AG04450 (cell line): ENCODE measurements at regions not wholly inside any gene's neighbourhood (a gene's known extent, or its start where the extent isn't known, plus 50 kb on each side); places are given as distances from the start of the nearest gene placed in this dataset.

ENCODE experiments used
- CTCF ChIA-PET: fragments of 300-600, 350-600 bp; formaldehyde crosslinking; extraction: SDS; loops from one replicate; lab custom pipeline; 2022; ENCODE audit warnings: antibody characterized with exemption, inconsistent platforms; lab: Charles Lee
- POLR2A ChIA-PET: fragments of 350-600 bp; formaldehyde crosslinking; extraction: SDS; loops from one replicate; lab custom pipeline; 2021; ENCODE audit warnings: antibody characterized with exemption, inconsistent platforms; lab: Yijun Ruan, JAX
- DNase-seq: peaks from one replicate; pipeline ENCODE4 v3.0.0-alpha.2; 2011; ENCODE audit warnings: low read depth, low spot score
- H3K27ac ChIP-seq: one replicate; pipeline ENCODE4 v1.5.1; 2012; ENCODE audit warnings: low read depth, low read length, control low read depth
- H3K27me3 ChIP-seq: one replicate; pipeline ENCODE4 v1.6.0; 2012; ENCODE audit warnings: low read length; ENCODE audit not compliant: control insufficient read depth, insufficient read depth
- H3K4me3 ChIP-seq: 2 replicates; pipeline ENCODE4 v1.5.1; 2011; ENCODE audit warnings: mild to moderate bottlenecking, low read depth, low read length, control low read depth
- H3K9me3 ChIP-seq: 2 replicates; pipeline ENCODE4 v1.5.1; 2012; ENCODE audit warnings: low read length; ENCODE audit not compliant: control insufficient read depth, insufficient read depth
- CTCF ChIP-seq: IDR thresholded peaks from 2 replicates; pipeline ENCODE4 v1.5.1; 2011; ENCODE audit warnings: low read depth, low read length, control low read depth, inconsistent platforms

GRCh38 chr22:27273436-27273835 lies 528.1 kb downstream of the MN1 start:
- Histone ChIP-seq H3K27ac (no peak overlapping the region), H3K9me3 (peaks cover 5% of the 10 kb centered on the region), H3K4me3 (no peak overlapping the region), H3K27me3 (peaks cover 60% of the 10 kb centered on the region)
- CTCF ChIA-PET: no interaction called here
- no peak for DNase-seq
- POLR2A ChIA-PET: no interaction called here
- no peak for TF ChIP-seq CTCF

DNA sequence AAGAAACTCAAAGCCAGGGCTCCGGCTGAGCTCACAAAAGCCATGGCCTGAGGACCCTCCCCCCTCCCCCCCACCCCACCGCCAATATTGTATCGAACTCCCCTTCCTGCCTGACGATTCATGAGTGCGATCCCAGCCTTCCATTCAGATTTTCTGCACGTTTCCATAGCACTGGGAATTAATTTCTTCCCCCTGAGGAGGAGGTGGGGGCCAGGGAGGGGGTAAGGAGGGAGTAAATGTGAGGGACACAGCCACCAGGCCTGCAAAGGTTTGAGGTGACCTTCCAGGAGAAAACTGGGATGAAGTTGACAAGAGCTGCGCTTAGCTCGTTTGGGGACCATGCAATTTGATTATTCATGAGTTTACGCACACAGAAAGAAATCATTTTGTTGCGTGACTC lies 527.7 kb downstream of the MN1 start:
- no peak for DNase-seq
- no peak for TF ChIP-seq CTCF
- ChIA-PET CTCF (no interaction called here), POLR2A (no interaction called here)
- H3K27me3 ChIP-seq: peaks cover 58% of the 10 kb centered on the region
- H3K9me3 ChIP-seq: peaks cover 5% of the 10 kb centered on the region
- H3K4me3 ChIP-seq: no peak overlapping the region
- H3K27ac ChIP-seq: no peak overlapping the region

GRCh38 chr22:27274770-27275449 lies 526.6 kb downstream of the MN1 start:
- no peak for DNase-seq
- Histone ChIP-seq H3K9me3 (peaks cover 5% of the 10 kb centered on the region), H3K27me3 (peaks cover 58% of the 10 kb centered on the region), H3K4me3 (no peak overlapping the region), H3K27ac (no peak overlapping the region)
- ChIA-PET POLR2A (no interaction called here), CTCF (no interaction called here)
- TF ChIP-seq CTCF: no peak

DNA sequence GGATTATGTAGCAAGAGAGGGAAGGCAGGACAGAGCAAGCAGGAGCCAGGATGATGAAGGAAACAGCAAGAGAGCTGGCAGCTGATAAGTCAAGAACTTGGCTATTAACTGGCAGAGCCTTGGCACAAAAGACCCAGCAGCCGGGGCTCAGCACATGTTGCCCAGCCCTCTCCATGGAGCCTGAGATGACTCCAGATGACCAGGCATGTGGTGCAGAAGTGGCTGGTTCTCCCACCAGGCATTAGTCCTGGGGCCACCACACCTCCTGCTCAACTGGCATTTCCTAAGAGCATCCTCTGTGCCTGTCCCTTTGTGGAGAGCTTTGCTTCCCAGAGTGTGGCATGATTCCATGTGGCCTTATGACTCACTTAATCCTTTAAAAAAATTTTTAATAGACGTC lies 522.6 kb downstream of the MN1 start:
- TF ChIP-seq CTCF: no peak
- POLR2A ChIA-PET: no interaction called here
- Histone ChIP-seq H3K9me3 (peaks cover 5% of the 10 kb centered on the region; the same call in 1 of the 2 replicates), H3K27me3 (peaks cover 34% of the 10 kb centered on the region), H3K4me3 (no peak overlapping the region), H3K27ac (no peak overlapping the region)
- no peak for DNase-seq
- CTCF ChIA-PET: no interaction called here

DNA sequence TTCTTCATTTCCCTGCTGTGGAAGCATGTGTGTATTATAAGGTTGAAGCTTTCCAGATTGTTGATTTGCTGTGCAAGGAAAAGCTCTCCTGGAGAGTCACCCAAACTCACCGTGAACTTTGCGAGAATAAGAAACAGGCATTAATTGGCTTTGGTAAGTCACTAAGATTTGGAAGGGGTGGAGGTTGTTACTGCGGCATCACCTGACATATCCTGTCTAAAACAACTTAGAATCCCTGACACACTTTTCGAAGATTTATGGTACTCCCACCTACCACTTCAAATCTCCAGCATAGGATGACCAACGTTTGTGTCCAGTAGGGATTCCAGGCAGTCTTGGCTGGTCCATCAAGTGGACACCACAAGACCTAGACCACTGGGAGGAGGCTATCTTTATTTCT lies 518.3 kb downstream of the MN1 start:
- POLR2A ChIA-PET: no interaction called here

More for the DNA sequence above, 518.3 kb downstream of the MN1 start:
- DNase-seq: no peak
- Histone ChIP-seq H3K4me3 (no peak overlapping the region), H3K27me3 (peaks cover 13% of the 10 kb centered on the region), H3K27ac (no peak overlapping the region), H3K9me3 (no peaks in the 10 kb centered on the region)
- CTCF ChIA-PET: no interaction called here
- TF ChIP-seq CTCF: no peak
